OCI-LY7 (cell line): ENCODE measurements at regions not wholly inside any gene's neighbourhood (a gene's known extent, or its start where the extent isn't known, plus 50 kb on each side); places are given as distances from the start of the nearest gene placed in this dataset.

Source experiments
- CTCF ChIP-seq: fragments of 200-600 bp; sonication (generic); conservative IDR thresholded peaks from 2 replicates; pipeline ENCODE4 v1.5.1; 2014; ENCODE audit warnings: mild to moderate bottlenecking, antibody characterized with exemption, low read length, moderate library complexity, mixed read lengths
- EZH2phosphoT487 ChIP-seq: fragments of 200-600 bp; sonication (generic); IDR thresholded peaks from 2 replicates; pipeline ENCODE4 v1.6.1; 2018; ENCODE audit warnings: low read depth, borderline replicate concordance, mild to moderate bottlenecking, mixed run types, antibody characterized with exemption, low read length, moderate library complexity, mixed read lengths

GRCh38 chr4:81954271-81954670 is 419.5 kb downstream of the HNRNPD start:
- TF ChIP-seq CTCF, result no peak
- no peak for TF ChIP-seq EZH2phosphoT487
